Gastrocnemius medialis (tissue), 4 donors: ENCODE measurements at regions not wholly inside any gene's neighbourhood (a gene's known extent, or its start where the extent isn't known, plus 50 kb on each side); places are given as distances from the start of the nearest gene placed in this dataset.

Source experiments
- ATAC-seq, 2 donors: fragments of 150-250 bp; one replicate each; pipeline ENCODE4 v1.9.1; 2016
- DNase-seq, 2 donors: peaks; one replicate each; pipeline ENCODE4 v3.0.0-alpha.2; 2019
- H3K27ac ChIP-seq, 4 donors: fragments of 200-600 bp; sonication (generic); 1 replicate in 1 of 4; 2 replicates in 3 of 4; pipeline ENCODE4 v1.5.1; 2016 to 2018; ENCODE audit warnings: mild to moderate bottlenecking in 2 of 4, moderate library complexity in 1 of 4
- H3K27me3 ChIP-seq, 3 donors: fragments of 200-600 bp; sonication (generic) in 2 of 3; 1 replicate in 1 of 3; 2 replicates in 2 of 3; pipeline versions ENCODE4 v1.5.1 to v1.6.0; 2016 to 2019; ENCODE audit warnings: mild to moderate bottlenecking in 1 of 3, moderate library complexity in 1 of 3
- H3K36me3 ChIP-seq, 2 donors: fragments of 200-600 bp; sonication (generic) in 1 of 2; one replicate each; pipeline ENCODE4 v1.5.1; 2017 to 2018
- H3K4me1 ChIP-seq, 2 donors: fragments of 200-600 bp; sonication (generic) in 1 of 2; one replicate each; pipeline ENCODE4 v1.5.1; 2016 to 2017; ENCODE audit warnings: mild to moderate bottlenecking in 2 of 2
- H3K4me3 ChIP-seq, 4 donors: fragments of 200-600 bp; sonication (generic) in 3 of 4; 1 replicate in 1 of 4; 2 replicates in 3 of 4; pipeline ENCODE4 v1.5.1; 2016 to 2019; ENCODE audit warnings: mild to moderate bottlenecking in 2 of 4
- H3K9me3 ChIP-seq, 3 donors: fragments of 200-600 bp; sonication (generic) in 2 of 3; 1 replicate in 1 of 3; 2 replicates in 2 of 3; pipeline ENCODE4 v1.5.1; 2016 to 2019
- POLR2A ChIP-seq, 2 donors: fragments of 450-650 bp; IDR thresholded peaks; one replicate each; pipeline ENCODE4 v1.6.1; 2017; ENCODE audit warnings: antibody characterized with exemption in 2 of 2, mild to moderate bottlenecking in 2 of 2, moderate library complexity in 2 of 2
- in situ Hi-C, 4 donors: fragments of 200-750 bp; cut with MboI; loops; one replicate each; pipeline versions ENCODE4 v1.15.0 to v1.8.0; 2017; ENCODE audit warnings: low sequenced_read_pairs in 4 of 4
- intact Hi-C: fragments of 100-400 bp; cut with DNase I; formaldehyde crosslinking; loops from one replicate; pipeline ENCODE4 v1.15.1; 2023; ENCODE audit warnings: low total_unique reads
- TF ChIP-seq, protein P1 (sequence below), 5 experiments: fragments of 450-650 bp in 3 of 5; fragments of 200-600 bp in 2 of 5; sonication (generic) in 2 of 5; IDR thresholded peaks in 4 of 5; conservative IDR thresholded peaks in 1 of 5; 1 replicate in 4 of 5; 2 replicates in 1 of 5; pipeline ENCODE4 v1.5.1; 2016 to 2019; ENCODE audit warnings: antibody characterized with exemption in 5 of 5, mild to moderate bottlenecking in 3 of 5, moderate library complexity in 3 of 5

DNA sequence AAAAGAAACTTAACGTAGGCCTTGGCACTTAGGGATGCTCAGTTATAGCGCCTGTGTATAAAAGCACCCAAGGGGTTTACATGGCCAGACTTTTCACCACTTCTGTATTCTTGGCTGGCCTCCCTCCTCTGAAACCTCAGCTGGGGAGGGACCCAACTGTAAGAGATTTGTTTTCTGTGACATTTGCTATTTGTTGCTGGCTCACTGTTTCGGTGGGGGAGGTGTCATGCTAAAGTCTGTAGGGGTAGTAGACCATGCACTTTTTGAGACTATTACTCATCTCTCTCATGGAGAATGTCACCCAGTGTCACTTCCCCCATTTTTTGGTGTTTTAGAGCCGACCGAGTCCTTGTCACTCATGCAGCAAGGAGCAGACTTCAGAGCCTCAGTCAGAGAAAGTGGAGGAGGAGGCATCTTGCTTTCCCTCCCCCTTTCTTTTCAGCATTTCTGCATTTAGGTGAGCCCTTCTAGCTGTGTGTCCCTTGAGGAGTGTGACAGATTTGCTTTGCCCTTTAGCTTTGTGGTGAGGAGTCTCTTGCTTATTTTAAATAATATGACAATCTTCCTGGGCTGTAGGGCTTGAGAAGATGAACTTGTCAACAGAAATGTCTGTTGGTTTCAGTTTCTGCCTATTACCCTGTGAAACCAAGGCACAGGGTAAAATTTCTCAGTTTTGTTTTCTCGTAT lies 160.1 kb downstream of the FASLG start:
- H3K9me3 ChIP-seq, result no peaks in the 10 kb centered on the region
- no peaks in the 10 kb centered on the region for H3K36me3 ChIP-seq
- no peak for ATAC-seq
- TF ChIP-seq, protein P1, sequence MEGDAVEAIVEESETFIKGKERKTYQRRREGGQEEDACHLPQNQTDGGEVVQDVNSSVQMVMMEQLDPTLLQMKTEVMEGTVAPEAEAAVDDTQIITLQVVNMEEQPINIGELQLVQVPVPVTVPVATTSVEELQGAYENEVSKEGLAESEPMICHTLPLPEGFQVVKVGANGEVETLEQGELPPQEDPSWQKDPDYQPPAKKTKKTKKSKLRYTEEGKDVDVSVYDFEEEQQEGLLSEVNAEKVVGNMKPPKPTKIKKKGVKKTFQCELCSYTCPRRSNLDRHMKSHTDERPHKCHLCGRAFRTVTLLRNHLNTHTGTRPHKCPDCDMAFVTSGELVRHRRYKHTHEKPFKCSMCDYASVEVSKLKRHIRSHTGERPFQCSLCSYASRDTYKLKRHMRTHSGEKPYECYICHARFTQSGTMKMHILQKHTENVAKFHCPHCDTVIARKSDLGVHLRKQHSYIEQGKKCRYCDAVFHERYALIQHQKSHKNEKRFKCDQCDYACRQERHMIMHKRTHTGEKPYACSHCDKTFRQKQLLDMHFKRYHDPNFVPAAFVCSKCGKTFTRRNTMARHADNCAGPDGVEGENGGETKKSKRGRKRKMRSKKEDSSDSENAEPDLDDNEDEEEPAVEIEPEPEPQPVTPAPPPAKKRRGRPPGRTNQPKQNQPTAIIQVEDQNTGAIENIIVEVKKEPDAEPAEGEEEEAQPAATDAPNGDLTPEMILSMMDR (IDR thresholded peaks at IDR 0.05 in 4 of 5, conservative IDR thresholded peaks at IDR 0.05 in 1 of 5), result no peak
- TF ChIP-seq POLR2A (IDR thresholded peaks at IDR 0.05), result no peak
- intact Hi-C loops (no loop called here), in situ Hi-C loops (loop anchor here in 1 of 4 donors (25.0 kb wide), 1 partner anchor 393 kb away; the partner anchor contains the start of gene TNFSF4)
- no peaks in the 10 kb centered on the region for H3K27me3 ChIP-seq
- H3K27ac ChIP-seq, result no peak overlapping the region
- H3K4me3 ChIP-seq, result no peak overlapping the region
- H3K4me1 ChIP-seq, result peaks cover 0 to 2% of the 10 kb centered on the region in 2 donors
- no peak for DNase-seq

DNA sequence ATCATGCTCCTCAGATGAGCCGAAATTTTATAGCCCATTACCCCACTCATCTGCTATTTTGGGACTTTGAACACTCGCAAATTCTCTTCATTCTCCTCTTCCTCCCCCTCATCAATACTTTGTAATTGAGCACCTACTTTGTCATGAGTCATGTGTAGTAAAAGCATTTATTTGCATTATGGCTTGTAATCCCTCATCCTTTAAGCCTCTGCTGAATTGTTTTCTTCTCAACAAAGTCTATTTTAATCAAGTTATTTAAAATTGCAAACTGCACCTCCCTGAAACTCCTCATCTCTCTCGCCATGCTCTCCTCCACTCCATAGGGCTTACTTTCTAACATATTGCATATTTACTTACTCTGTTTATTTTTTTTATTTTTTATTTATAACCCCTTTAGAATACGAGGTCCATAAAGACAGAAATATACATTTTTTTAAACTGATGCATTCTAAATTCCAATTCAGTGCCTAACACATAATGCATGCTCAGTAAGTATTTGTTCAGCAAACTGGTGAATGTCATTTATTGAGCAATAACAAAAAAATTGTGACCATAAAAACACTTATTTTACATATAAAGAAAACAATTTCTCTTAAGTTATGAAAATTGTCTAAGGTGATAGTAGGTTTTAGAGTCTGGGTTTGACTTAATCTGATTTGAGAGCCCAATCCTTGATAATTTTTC lies 161.7 kb downstream of the FASLG start:
- no peak overlapping the region for H3K27ac ChIP-seq
- TF ChIP-seq, protein P1 (IDR thresholded peaks at IDR 0.05 in 4 of 5, conservative IDR thresholded peaks at IDR 0.05 in 1 of 5), result no peak
- TF ChIP-seq POLR2A (IDR thresholded peaks at IDR 0.05), result no peak
- H3K4me1 ChIP-seq, result peaks cover 0 to 2% of the 10 kb centered on the region in 2 donors
- intact Hi-C loops, result no loop called here
- ATAC-seq, result no peak
- H3K27me3 ChIP-seq, result no peaks in the 10 kb centered on the region
- no peak overlapping the region for H3K4me3 ChIP-seq
- H3K9me3 ChIP-seq, result no peaks in the 10 kb centered on the region
- in situ Hi-C loops, result loop anchor here in 2 of 4 donors (10.0 to 25.0 kb wide), 2 partner anchors 76 to 392 kb away; partner anchors contain the start of gene TNFSF4 (in 1 of the 2)
- no peak for DNase-seq
- no peaks in the 10 kb centered on the region for H3K36me3 ChIP-seq

DNA sequence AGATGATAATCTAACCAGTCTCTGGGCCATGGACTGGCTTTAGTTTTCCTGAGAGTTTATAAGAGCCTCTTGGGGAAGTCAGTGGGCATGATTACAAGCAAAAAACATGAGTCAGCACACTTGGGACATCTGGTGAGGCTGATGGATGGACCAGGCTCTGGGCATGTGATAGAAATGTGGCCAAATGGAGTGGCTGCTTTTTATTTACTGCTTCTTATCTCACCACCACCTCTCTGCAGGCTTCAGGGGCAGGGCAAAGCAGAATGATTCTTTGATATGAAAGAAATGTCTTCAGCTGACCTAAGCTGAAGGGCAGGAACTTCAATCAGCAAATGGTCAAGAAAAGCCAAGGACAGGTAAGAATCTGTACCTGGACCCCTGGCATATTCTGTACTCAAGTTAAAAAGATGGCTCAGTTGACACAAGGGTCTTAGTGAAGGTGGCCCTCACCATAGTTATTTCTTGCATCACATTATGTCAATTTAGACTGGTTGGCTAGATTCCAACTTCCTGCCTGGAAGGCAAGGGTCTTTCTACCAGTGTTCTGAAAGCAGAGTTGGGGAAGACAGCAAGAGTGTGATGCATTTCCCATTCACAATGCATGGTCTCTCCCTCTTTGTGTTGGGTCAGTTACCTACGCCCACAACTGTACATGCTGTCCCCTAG lies 162.8 kb downstream of the FASLG start:
- Histone ChIP-seq H3K36me3 (no peaks in the 10 kb centered on the region), H3K27ac (no peak overlapping the region), H3K4me1 (peaks cover 0 to 2% of the 10 kb centered on the region in 2 donors), H3K9me3 (no peaks in the 10 kb centered on the region), H3K27me3 (no peaks in the 10 kb centered on the region), H3K4me3 (no peak overlapping the region)
- in situ Hi-C loops (loop anchor here in 2 of 4 donors (10.0 to 25.0 kb wide), 2 partner anchors 77 to 391 kb away; partner anchors contain the start of gene TNFSF4 (in 1 of the 2)), intact Hi-C loops (no loop called here)
- ATAC-seq (no peak), DNase-seq (no peak)
- TF ChIP-seq, protein P1 (IDR thresholded peaks at IDR 0.05 in 4 of 5, conservative IDR thresholded peaks at IDR 0.05 in 1 of 5), result no peak
- no peak for TF ChIP-seq POLR2A (IDR thresholded peaks at IDR 0.05)

DNA sequence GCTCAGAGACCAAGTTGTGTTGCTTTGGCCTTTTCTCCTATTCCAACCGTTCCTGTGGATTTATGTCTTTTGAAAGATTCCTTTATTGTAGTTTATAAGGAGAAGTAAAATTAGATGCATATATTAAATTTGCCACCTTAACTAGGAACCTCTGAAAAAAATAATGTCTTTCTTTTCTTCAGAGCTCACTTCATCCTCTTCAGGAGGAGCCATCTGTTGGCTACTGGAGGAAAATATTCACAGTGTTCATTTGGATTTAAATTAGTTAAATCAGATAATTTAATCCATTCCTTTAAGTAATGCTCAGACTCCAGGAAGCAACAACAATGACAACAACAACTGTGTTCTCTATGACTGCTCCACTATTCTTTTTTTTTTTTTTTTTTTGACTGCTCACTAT lies 164.0 kb downstream of the FASLG start:
- Histone ChIP-seq H3K27ac (peak overlapping the region in 3 of 4 donors; percentile 37 to 58 (median 40)), H3K9me3 (no peaks in the 10 kb centered on the region), H3K36me3 (no peaks in the 10 kb centered on the region), H3K27me3 (no peaks in the 10 kb centered on the region), H3K4me3 (no peak overlapping the region), H3K4me1 (peaks cover 0 to 2% of the 10 kb centered on the region in 2 donors)
- DNase-seq, result no peak
- TF ChIP-seq, protein P1 (IDR thresholded peaks at IDR 0.05 in 4 of 5, conservative IDR thresholded peaks at IDR 0.05 in 1 of 5), result no peak
- TF ChIP-seq POLR2A (IDR thresholded peaks at IDR 0.05), result no peak
- no peak for ATAC-seq
- intact Hi-C loops, result no loop called here
- in situ Hi-C loops, result loop anchor here in 2 of 4 donors (10.0 to 25.0 kb wide), 2 partner anchors 78 to 389 kb away; partner anchors contain the start of gene TNFSF4 (in 1 of the 2)
